ENCODE measurements at regions not wholly inside any gene's neighbourhood (a gene's known extent, or its start where the extent isn't known, plus 50 kb on each side); places are given as distances from the start of the nearest gene placed in this dataset.

- TF ChIP-seq POLR2AphosphoS5 (IDR thresholded peaks at IDR 0.05; ENCODE audit: insufficient read depth, low read depth, low read length), result no peak
- no peak for TF ChIP-seq CTCF (IDR thresholded peaks at IDR 0.05; ENCODE audit: extremely low read depth in 1 of 2, insufficient read depth in 1 of 2, low read depth in 1 of 2, low read length in 2 of 2)
- TF ChIP-seq POLR2A (IDR thresholded peaks at IDR 0.05; ENCODE audit: low read depth, low read length), result no peak
- no peak for TF ChIP-seq EZH2 (IDR thresholded peaks at IDR 0.05; ENCODE audit: borderline replicate concordance, low read depth, low read length, severe bottlenecking)
- TF ChIP-seq FOS (IDR thresholded peaks at IDR 0.05; ENCODE audit: borderline replicate concordance, insufficient read depth, low read length), result no peak
- no peak for TF ChIP-seq MYC (IDR thresholded peaks at IDR 0.05; ENCODE audit: low read depth, low read length)
- no peak for TF ChIP-seq JUN (IDR thresholded peaks at IDR 0.05; ENCODE audit: borderline replicate concordance, insufficient read depth, insufficient read length, low read depth)
- no peak for TF ChIP-seq MAX (IDR thresholded peaks at IDR 0.05; ENCODE audit: insufficient read depth, insufficient read length)
- TF ChIP-seq GATA2 (IDR thresholded peaks at IDR 0.05; ENCODE audit: insufficient read depth, insufficient read length, low read depth, low read length), result no peak
Observed at GRCh38 chr21:26632691-26633090, 59.6 kb upstream of the CYYR1 start.
